ENCODE measurements at regions not wholly inside any gene's neighbourhood (a gene's known extent, or its start where the extent isn't known, plus 50 kb on each side); places are given as distances from the start of the nearest gene placed in this dataset.

GRCh38 chr2:23293063-23293462, 91.9 kb upstream of the KLHL29 start (continued):
- TF ChIP-seq CBX3 (IDR thresholded peaks at IDR 0.05; ENCODE audit: low read depth) (no peak), ATF3 (IDR thresholded peaks at IDR 0.05) (no peak), REST (IDR thresholded peaks at IDR 0.05; ENCODE audit: low read depth) (no peak)

- no peak for ATAC-seq
- no peaks in the 10 kb centered on the region for H3K9me3 ChIP-seq (ENCODE audit: control insufficient read depth in 1 of 2, insufficient read depth in 1 of 2, low read depth in 1 of 2, low read length in 2 of 2)
- RAD21 ChIA-PET (ENCODE audit: low non-redundant PET in 1 of 2, low total read pairs in 2 of 2, uncharacterized antibody in 2 of 2, unreplicated experiment in 2 of 2): no interaction called here
- POLR2A ChIA-PET: no interaction called here
- H4K20me1 ChIP-seq (ENCODE audit: insufficient read depth): no peaks in the 10 kb centered on the region
- CTCF ChIA-PET: no interaction called here
- no TSS peak for BruUV-seq (replicated peaks)
- TF ChIP-seq ATF3 (IDR thresholded peaks at IDR 0.05) (no peak), REST (IDR thresholded peaks at IDR 0.05; ENCODE audit: low read depth) (no peak), CTCF (IDR thresholded peaks at IDR 0.05 in 2 of 3, conservative IDR thresholded peaks at IDR 0.05 in 1 of 3; ENCODE audit: borderline replicate concordance in 1 of 3, insufficient read depth in 1 of 3, low read depth in 2 of 3, low read length in 2 of 3) (no peak), SIN3A (IDR thresholded peaks at IDR 0.05; ENCODE audit: low read depth) (no peak), EZH2phosphoT487 (IDR thresholded peaks at IDR 0.05; ENCODE audit: borderline replicate concordance) (no peak), TCF7L2 (IDR thresholded peaks at IDR 0.05; ENCODE audit: borderline replicate concordance, extremely low read depth, insufficient read depth, insufficient read length) (no peak), EGR1 (IDR thresholded peaks at IDR 0.05; ENCODE audit: low read depth) (no peak), FOSL1 (IDR thresholded peaks at IDR 0.05; ENCODE audit: low read depth) (no peak), RAD21 (IDR thresholded peaks at IDR 0.05; ENCODE audit: low read depth) (no peak)
- H3K9me2 ChIP-seq (ENCODE audit: insufficient read depth): no peaks in the 10 kb centered on the region
- H3K79me2 ChIP-seq (ENCODE audit: insufficient read depth, low read length): no peaks in the 10 kb centered on the region
- H3K36me3 ChIP-seq (ENCODE audit: control insufficient read depth in 1 of 2, insufficient read depth in 2 of 2, low read length in 2 of 2): no peaks in the 10 kb centered on the region
- H3K4me2 ChIP-seq (ENCODE audit: low read length): no peak overlapping the region
- H3K4me1 ChIP-seq (ENCODE audit: control insufficient read depth in 1 of 2, insufficient read depth in 2 of 2, low read length in 2 of 2): no peaks in the 10 kb centered on the region
- H3K9ac ChIP-seq (ENCODE audit: low read length): no peak overlapping the region
- H3K4me3 ChIP-seq (replicated peaks in 1 of 2; ENCODE audit: low read depth in 1 of 2, low read length in 2 of 2): no peak overlapping the region
- intact Hi-C loops (cut with micrococcal nuclease): no loop called here
- DNase-seq (ENCODE audit: low read depth, low spot score): no peak
- no peak overlapping the region for H3K27ac ChIP-seq (ENCODE audit: low read depth, low read length)
- no peak overlapping the region for H2AFZ ChIP-seq (ENCODE audit: low read depth, low read length, poor library complexity, severe bottlenecking)
- H3K27me3 ChIP-seq (ENCODE audit: insufficient read depth, low read length): peaks cover 47% of the 10 kb centered on the region
Observed at GRCh38 chr2:23293731-23294130, 91.2 kb upstream of the KLHL29 start.
